AG04449 (cell line): ENCODE measurements at regions not wholly inside any gene's neighbourhood (a gene's known extent, or its start where the extent isn't known, plus 50 kb on each side); places are given as distances from the start of the nearest gene placed in this dataset.

Source experiments
- CTCF ChIA-PET: fragments of 350-600 bp; formaldehyde crosslinking; extraction: SDS; loops from one replicate; lab custom pipeline; 2021; ENCODE audit warnings: antibody characterized with exemption; lab: Yijun Ruan, JAX
- POLR2A ChIA-PET: fragments of 400-600, 350-600 bp; formaldehyde crosslinking; extraction: SDS; loops from one replicate; lab custom pipeline; 2020; ENCODE audit warnings: antibody characterized with exemption, inconsistent platforms; lab: Yijun Ruan, JAX
- DNase-seq: peaks from one replicate; pipeline ENCODE4 v3.0.0-alpha.2; 2010; ENCODE audit warnings: low read depth, low spot score
- H3K4me3 ChIP-seq: 2 replicates; pipeline ENCODE4 v1.5.1; 2011; ENCODE audit warnings: low read depth, mild to moderate bottlenecking, control low read depth, low read length
- CTCF ChIP-seq: IDR thresholded peaks from one replicate; pipeline ENCODE4 v1.5.1; 2011; ENCODE audit warnings: mild to moderate bottlenecking, moderate library complexity, low read length, control low read depth, inconsistent platforms; ENCODE audit not compliant: insufficient read depth; ENCODE audit errors: missing control alignments

GRCh38 chr22:48209473-48210197 is 1447.2 kb downstream of the TBC1D22A start:
- ChIA-PET CTCF (no interaction called here), POLR2A (no interaction called here)
- H3K4me3 ChIP-seq, result no peak overlapping the region
- DNase-seq, result no peak
- no peak for TF ChIP-seq CTCF

- ChIA-PET CTCF (no interaction called here), POLR2A (no interaction called here)
- H3K4me3 ChIP-seq, result no peak overlapping the region
- no peak for TF ChIP-seq CTCF
- DNase-seq, result no peak
Observed at GRCh38 chr22:48208894-48209293, 1446.4 kb downstream of the TBC1D22A start.

- ChIA-PET CTCF (no interaction called here), POLR2A (no interaction called here)
- H3K4me3 ChIP-seq, result no peak overlapping the region
- no peak for TF ChIP-seq CTCF
- DNase-seq, result no peak
Observed at GRCh38 chr22:48207919-48208535, 1445.6 kb downstream of the TBC1D22A start.

- no peak overlapping the region for H3K4me3 ChIP-seq
- no peak for DNase-seq
- ChIA-PET CTCF (no interaction called here), POLR2A (no interaction called here)
- TF ChIP-seq CTCF, result no peak
Observed at GRCh38 chr22:48205790-48206189, 1443.3 kb downstream of the TBC1D22A start.

GRCh38 chr22:48205161-48205560 is 1442.7 kb downstream of the TBC1D22A start:
- ChIA-PET POLR2A (no interaction called here), CTCF (no interaction called here)
- no peak for TF ChIP-seq CTCF
- DNase-seq, result no peak
- no peak overlapping the region for H3K4me3 ChIP-seq

- ChIA-PET CTCF (no interaction called here), POLR2A (no interaction called here)
- TF ChIP-seq CTCF, result no peak
- no peak for DNase-seq
- no peak overlapping the region for H3K4me3 ChIP-seq
Observed at GRCh38 chr22:48204296-48204695, 1441.8 kb downstream of the TBC1D22A start.
